H7 (cell line): ENCODE measurements at regions not wholly inside any gene's neighbourhood (a gene's known extent, or its start where the extent isn't known, plus 50 kb on each side); places are given as distances from the start of the nearest gene placed in this dataset.

Source experiments
- DNase-seq: peaks from one replicate; pipeline ENCODE4 v3.0.0; 2012
- H3K27me3 ChIP-seq: 2 replicates; pipeline ENCODE4 v1.6.0; 2011; ENCODE audit warnings: mild to moderate bottlenecking, low read length; ENCODE audit not compliant: control insufficient read depth, insufficient read depth
- H3K36me3 ChIP-seq: replicated peaks from 2 replicates; pipeline ENCODE4 v1.5.1; 2011; ENCODE audit warnings: low read length; ENCODE audit not compliant: control insufficient read depth, insufficient read depth
- H3K4me3 ChIP-seq: 2 replicates; pipeline ENCODE4 v1.5.1; 2011; ENCODE audit warnings: low read depth, mild to moderate bottlenecking, control low read depth, low read length, moderate library complexity; ENCODE audit not compliant: insufficient read depth

DNA sequence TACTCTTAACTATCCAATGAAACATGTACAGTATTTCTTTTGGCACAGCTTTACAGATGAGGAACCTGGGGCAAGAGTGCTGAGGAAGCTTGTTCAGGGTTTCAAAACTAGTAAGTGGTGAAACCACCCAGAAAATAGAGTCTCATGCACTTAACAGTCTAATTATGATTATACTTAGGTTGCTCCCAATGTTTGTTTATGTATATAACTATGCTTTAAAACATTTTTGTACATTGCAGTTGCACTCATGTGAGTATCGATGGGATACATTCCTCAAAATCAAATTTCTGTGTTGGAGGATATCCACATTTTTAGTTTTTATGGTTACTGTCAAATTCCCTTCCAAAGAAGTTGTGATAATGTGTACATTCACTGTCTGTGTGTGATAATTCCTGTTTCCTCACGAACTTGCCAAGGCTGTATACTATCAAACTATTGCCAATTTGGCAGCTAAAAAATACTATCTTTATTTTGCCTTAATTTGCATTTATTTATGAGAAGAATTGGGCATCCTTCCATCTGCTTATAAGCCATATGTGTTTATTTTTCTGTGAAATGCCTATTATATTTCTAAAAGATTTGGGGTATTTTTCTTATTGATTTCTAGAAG lies 143.9 kb upstream of the SSTR1 start:
- Histone ChIP-seq H3K36me3 (no peaks in the 10 kb centered on the region), H3K27me3 (no peaks in the 10 kb centered on the region), H3K4me3 (no peak overlapping the region)
- DNase-seq = no peak

DNA sequence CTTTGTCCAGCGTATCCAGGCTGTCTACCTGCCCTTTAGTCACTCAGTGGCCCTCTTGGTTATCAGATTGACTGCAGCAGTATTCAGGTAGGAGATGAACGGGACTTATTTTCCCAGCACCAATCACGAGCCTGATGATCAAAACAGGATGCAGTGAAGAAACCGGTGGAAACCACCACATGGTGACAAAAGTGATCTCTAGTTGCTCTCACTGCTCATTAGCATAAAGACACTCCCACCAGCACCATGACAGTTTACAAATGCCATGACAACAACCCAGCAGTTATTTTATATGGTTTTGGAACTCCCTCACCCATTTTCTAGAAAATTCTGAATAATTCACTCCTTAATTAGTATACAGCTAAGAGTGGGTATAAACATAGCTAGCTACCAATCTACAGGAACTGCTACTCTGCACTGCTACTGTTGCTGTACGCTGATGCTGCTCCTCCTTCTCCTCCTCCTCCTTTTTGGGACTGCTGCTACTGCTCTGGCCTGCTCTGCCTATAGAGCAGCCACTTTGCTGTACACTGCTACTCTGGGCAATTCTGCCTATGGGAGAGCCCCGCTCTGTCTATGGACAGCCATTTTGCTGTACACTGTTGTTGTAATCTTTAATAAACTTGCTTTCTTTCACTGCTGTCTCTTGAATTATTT lies 142.5 kb upstream of the SSTR1 start:
- no peak overlapping the region for H3K4me3 ChIP-seq
- DNase-seq = no peak
- H3K36me3 ChIP-seq = no peaks in the 10 kb centered on the region
- H3K27me3 ChIP-seq = no peaks in the 10 kb centered on the region

- no peak overlapping the region for H3K4me3 ChIP-seq
- no peak for DNase-seq
- H3K36me3 ChIP-seq = no peaks in the 10 kb centered on the region
- H3K27me3 ChIP-seq = no peaks in the 10 kb centered on the region
Measured at GRCh38 chr14:38070061-38070588, 137.6 kb upstream of the SSTR1 start.

DNA sequence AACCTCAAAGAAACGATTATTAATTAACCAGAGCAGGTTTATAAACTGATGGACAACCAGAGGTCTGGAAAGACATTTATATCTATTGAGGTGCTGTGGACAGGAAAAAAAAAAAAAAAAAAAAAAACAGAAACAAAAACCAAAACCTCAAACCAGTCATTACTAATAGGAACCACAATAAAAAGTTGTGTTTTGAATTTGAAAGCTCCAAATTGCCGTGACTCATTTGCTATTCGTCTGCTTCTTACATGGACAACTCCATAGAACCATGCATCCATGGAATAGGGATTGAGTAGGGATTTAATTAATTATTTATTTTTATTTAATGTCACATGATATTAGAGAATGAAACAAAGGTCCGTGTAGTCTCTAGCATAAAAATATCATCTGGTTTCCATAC lies 134.1 kb upstream of the SSTR1 start:
- H3K4me3 ChIP-seq = no peak overlapping the region
- H3K36me3 ChIP-seq = no peaks in the 10 kb centered on the region
- no peak for DNase-seq
- no peaks in the 10 kb centered on the region for H3K27me3 ChIP-seq

GRCh38 chr14:38074081-38074480 lies 133.6 kb upstream of the SSTR1 start:
- Histone ChIP-seq H3K4me3 (no peak overlapping the region), H3K36me3 (no peaks in the 10 kb centered on the region), H3K27me3 (no peaks in the 10 kb centered on the region)
- no peak for DNase-seq

DNA sequence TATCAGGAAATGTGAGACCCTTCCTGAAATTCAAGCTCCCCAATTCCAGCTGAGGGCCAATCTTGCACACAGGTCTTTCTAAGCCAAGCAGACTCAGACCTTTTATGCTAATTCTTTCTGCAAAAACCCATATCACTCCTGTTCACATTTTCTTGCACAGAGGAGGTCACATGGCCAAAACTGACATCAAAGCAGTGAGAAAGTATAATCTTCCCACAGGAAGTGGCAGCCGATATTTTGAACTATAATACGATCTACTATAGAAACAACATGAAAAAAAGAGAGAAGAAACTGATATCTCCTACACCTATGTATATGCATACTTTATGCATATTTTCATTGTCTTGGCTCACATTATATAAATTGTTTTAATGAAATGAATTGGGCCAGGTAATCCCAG lies 132.9 kb upstream of the SSTR1 start:
- DNase-seq = no peak
- H3K27me3 ChIP-seq = no peaks in the 10 kb centered on the region
- H3K36me3 ChIP-seq = no peaks in the 10 kb centered on the region
- H3K4me3 ChIP-seq = no peak overlapping the region

GRCh38 chr14:38078393-38078792 lies 129.3 kb upstream of the SSTR1 start:
- Histone ChIP-seq H3K27me3 (no peaks in the 10 kb centered on the region), H3K36me3 (no peaks in the 10 kb centered on the region), H3K4me3 (no peak overlapping the region)
- no peak for DNase-seq

- no peak overlapping the region for H3K4me3 ChIP-seq
- DNase-seq = no peak
- H3K36me3 ChIP-seq = no peaks in the 10 kb centered on the region
- H3K27me3 ChIP-seq = no peaks in the 10 kb centered on the region
Measured at GRCh38 chr14:38079268-38079667, 128.4 kb upstream of the SSTR1 start.

DNA sequence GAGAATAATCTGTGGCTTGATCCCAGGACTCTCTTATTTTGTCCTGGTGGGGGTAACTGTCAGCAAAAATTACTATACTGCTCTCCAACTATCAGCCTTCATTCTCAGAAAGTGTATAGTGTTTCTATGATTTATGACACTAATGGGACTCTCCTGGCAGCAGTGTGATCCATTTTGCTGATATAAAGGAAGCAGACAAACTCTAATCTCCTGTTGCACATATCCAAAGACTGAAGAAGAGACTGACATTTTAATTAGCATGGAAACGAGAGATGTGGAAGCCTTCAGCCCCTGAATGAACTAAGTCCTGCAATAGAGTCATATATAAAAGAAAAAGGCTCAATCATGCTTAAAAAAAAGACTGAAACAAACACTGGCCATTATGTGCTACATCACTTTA lies 127.8 kb upstream of the SSTR1 start:
- Histone ChIP-seq H3K27me3 (no peaks in the 10 kb centered on the region), H3K4me3 (no peak overlapping the region), H3K36me3 (no peaks in the 10 kb centered on the region)
- DNase-seq = no peak

- no peaks in the 10 kb centered on the region for H3K36me3 ChIP-seq
- no peaks in the 10 kb centered on the region for H3K27me3 ChIP-seq
- no peak overlapping the region for H3K4me3 ChIP-seq
- no peak for DNase-seq
Measured at GRCh38 chr14:38080696-38081095, 127.0 kb upstream of the SSTR1 start.

DNA sequence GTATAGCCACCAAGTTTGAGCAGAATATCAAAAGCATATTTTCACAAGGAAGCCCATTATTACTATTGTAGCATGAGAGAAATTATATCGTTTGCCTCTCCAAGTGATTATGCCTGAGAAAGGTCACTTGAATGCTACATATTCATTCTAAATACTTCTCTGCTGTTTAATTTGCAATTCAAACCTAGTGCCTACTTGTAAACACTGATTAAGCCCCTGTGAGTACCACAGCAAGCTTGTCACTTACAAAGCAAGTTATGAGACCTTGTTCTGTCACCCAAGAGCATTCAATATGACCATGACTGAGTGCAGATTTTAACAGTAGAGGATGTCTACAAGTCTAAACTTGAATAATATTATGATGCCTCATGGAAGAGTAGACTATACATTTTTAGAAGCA lies 124.7 kb upstream of the SSTR1 start:
- DNase-seq = no peak
- no peaks in the 10 kb centered on the region for H3K27me3 ChIP-seq
- H3K4me3 ChIP-seq = no peak overlapping the region
- H3K36me3 ChIP-seq = no peaks in the 10 kb centered on the region

- Histone ChIP-seq H3K27me3 (no peaks in the 10 kb centered on the region), H3K36me3 (no peaks in the 10 kb centered on the region), H3K4me3 (no peak overlapping the region)
- DNase-seq = no peak
Measured at GRCh38 chr14:38089123-38089522, 118.6 kb upstream of the SSTR1 start.

- Histone ChIP-seq H3K27me3 (no peaks in the 10 kb centered on the region), H3K4me3 (no peak overlapping the region), H3K36me3 (no peaks in the 10 kb centered on the region)
- no peak for DNase-seq
Measured at GRCh38 chr14:38090506-38090905, 117.2 kb upstream of the SSTR1 start.

- H3K27me3 ChIP-seq = no peaks in the 10 kb centered on the region
- H3K36me3 ChIP-seq = no peaks in the 10 kb centered on the region; the same call in 1 of the 2 replicates
- no peak for DNase-seq
- no peak overlapping the region for H3K4me3 ChIP-seq
Measured at GRCh38 chr14:38098074-38098836, 109.4 kb upstream of the SSTR1 start.

- H3K27me3 ChIP-seq = no peaks in the 10 kb centered on the region
- no peak for DNase-seq
- H3K4me3 ChIP-seq = no peak overlapping the region
- H3K36me3 ChIP-seq = no peaks in the 10 kb centered on the region; the same call in 1 of the 2 replicates
Measured at GRCh38 chr14:38101679-38102078, 106.0 kb upstream of the SSTR1 start.
